H1 (cell line): ENCODE measurements at regions not wholly inside any gene's neighbourhood (a gene's known extent, or its start where the extent isn't known, plus 50 kb on each side); places are given as distances from the start of the nearest gene placed in this dataset.

Experiments used
- CTCF ChIA-PET: fragments of 300-600 bp; sonication (Branson Sonifier 250); formaldehyde crosslinking; loops from one replicate; lab custom pipeline; 2021; ENCODE audit not compliant: partially characterized antibody; lab: Charles Lee
- POLR2A ChIA-PET: fragments of 300-600 bp; sonication (Branson Sonifier 250); formaldehyde crosslinking; loops from one replicate; lab custom pipeline; 2021; ENCODE audit warnings: inconsistent platforms; ENCODE audit not compliant: partially characterized antibody; lab: Charles Lee
- DNase-seq, 2 experiments: peaks; one replicate each; pipeline versions ENCODE4 v3.0.0 to v3.0.0-alpha.2; 2010 to 2022; ENCODE audit warnings: low spot score in 2 of 2, low read depth in 1 of 2, mixed read lengths in 1 of 2
- FAIRE-seq: peaks from 2 replicates; lab custom pipeline; 2011; peaks lifted over from hg19 to GRCh38; lab: Jason Lieb, UNC
- H2AFZ ChIP-seq: 2 replicates; pipeline ENCODE4 v1.8.1; 2012; ENCODE audit warnings: low read length, inconsistent platforms
- H2AK5ac ChIP-seq: 2 replicates; pipeline ENCODE4 v1.6.1; 2013; ENCODE audit warnings: low read depth, low read length
- H2BK120ac ChIP-seq: replicated peaks from 2 replicates; pipeline ENCODE3; 2013; ENCODE audit warnings: low read depth, low read length, inconsistent platforms
- H2BK12ac ChIP-seq: 2 replicates; pipeline ENCODE4 v1.6.1; 2013; ENCODE audit warnings: low read depth, low read length
- H2BK15ac ChIP-seq: 2 replicates; pipeline ENCODE4 v1.6.1; 2013; ENCODE audit warnings: low read length
- H2BK20ac ChIP-seq: 2 replicates; pipeline ENCODE4 v1.6.1; 2013; ENCODE audit warnings: low read length
- H2BK5ac ChIP-seq: 2 replicates; pipeline ENCODE4 v1.6.1; 2013; ENCODE audit warnings: low read depth, low read length
- H3K14ac ChIP-seq: 2 replicates; pipeline ENCODE4 v1.6.1; 2013; ENCODE audit warnings: inconsistent platforms; ENCODE audit not compliant: insufficient read length
- H3K18ac ChIP-seq: 2 replicates; pipeline ENCODE4 v1.6.1; 2013; ENCODE audit warnings: low read length; ENCODE audit errors: extremely low read depth
- H3K23ac ChIP-seq: 2 replicates; pipeline ENCODE4 v1.6.1; 2013; ENCODE audit warnings: inconsistent platforms; ENCODE audit not compliant: insufficient read length
- H3K23me2 ChIP-seq: 2 replicates; pipeline ENCODE4 v1.6.1; 2013; ENCODE audit warnings: low read depth, low read length
- H3K27ac ChIP-seq: 2 replicates; pipeline ENCODE4 v1.6.1; 2011; ENCODE audit warnings: low read depth, low read length, inconsistent platforms
- H3K27me3 ChIP-seq, 4 experiments: replicated peaks in 1 of 4; 1 replicate in 1 of 4; 2 replicates in 3 of 4; pipeline versions ENCODE4 v1.6.1 to v1.8.1; 2011 to 2013; ENCODE audit warnings: low read length in 3 of 4, mild to moderate bottlenecking in 3 of 4, inconsistent platforms in 2 of 4, mixed read lengths in 2 of 4, moderate library complexity in 1 of 4; ENCODE audit not compliant: control insufficient read depth in 3 of 4, insufficient read depth in 3 of 4; ENCODE audit errors: extremely low read depth in 1 of 4
- H3K36me3 ChIP-seq, 4 experiments: 2 replicates each; pipeline versions ENCODE4 v1.6.1 to v1.8.1; 2011 to 2013; ENCODE audit warnings: mild to moderate bottlenecking in 4 of 4, low read length in 3 of 4, moderate library complexity in 2 of 4, control low read depth in 1 of 4, inconsistent platforms in 1 of 4; ENCODE audit not compliant: insufficient read depth in 4 of 4, control insufficient read depth in 2 of 4
- H3K4ac ChIP-seq: replicated peaks from 2 replicates; pipeline ENCODE3; 2013; ENCODE audit warnings: low read length, low read depth, mixed read lengths, inconsistent platforms; ENCODE audit not compliant: insufficient read length
- H3K4me1 ChIP-seq, 4 experiments: replicated peaks in 1 of 4; 1 replicate in 1 of 4; 2 replicates in 3 of 4; pipeline versions ENCODE4 v1.6.1 to v1.8.1; 2011 to 2013; ENCODE audit warnings: low read length in 3 of 4, inconsistent platforms in 2 of 4, mixed read lengths in 1 of 4; ENCODE audit not compliant: insufficient read depth in 4 of 4, control insufficient read depth in 3 of 4
- H3K4me2 ChIP-seq, 2 experiments: 2 replicates each; pipeline versions ENCODE4 v1.6.1 to v1.8.1; 2011 to 2013; ENCODE audit warnings: low read depth in 2 of 2, low read length in 2 of 2, control low read depth in 1 of 2, inconsistent platforms in 1 of 2, mild to moderate bottlenecking in 1 of 2; ENCODE audit not compliant: insufficient read depth in 1 of 2
- H3K4me3 ChIP-seq, 4 experiments: fragments of 200-600, 300-600 bp in 1 of 4; sonication (generic), shearing (Covaris generic), sonication (Bioruptor Twin) in 1 of 4; 2 replicates each; pipeline versions ENCODE4 v1.5.1 to v1.8.1; 2011 to 2016; ENCODE audit warnings: low read length in 4 of 4, low read depth in 3 of 4, control low read depth in 2 of 4, inconsistent platforms in 2 of 4, mild to moderate bottlenecking in 2 of 4, mixed read lengths in 1 of 4, moderate library complexity in 1 of 4; ENCODE audit not compliant: insufficient read depth in 2 of 4; ENCODE audit errors: extremely low read depth in 1 of 4
- H3K56ac ChIP-seq: replicated peaks from 2 replicates; pipeline ENCODE3; 2013; ENCODE audit warnings: low read depth, mild to moderate bottlenecking, mixed read lengths, low read length, inconsistent platforms; ENCODE audit not compliant: insufficient read length
- H3K79me1 ChIP-seq: 2 replicates; pipeline ENCODE4 v1.6.1; 2013; ENCODE audit warnings: low read depth, low read length, control low read depth
- H3K79me2 ChIP-seq, 2 experiments: 2 replicates each; pipeline versions ENCODE4 v1.6.1 to v1.8.1; 2012 to 2013; ENCODE audit warnings: low read length in 2 of 2, mild to moderate bottlenecking in 2 of 2, inconsistent platforms in 1 of 2; ENCODE audit not compliant: insufficient read depth in 2 of 2, control insufficient read depth in 1 of 2
- H3K9ac ChIP-seq, 4 experiments: replicated peaks in 1 of 4; 1 replicate in 1 of 4; 2 replicates in 3 of 4; pipeline versions ENCODE4 v1.6.1 to v1.8.1; 2011 to 2013; ENCODE audit warnings: low read depth in 3 of 4, low read length in 3 of 4, control low read depth in 2 of 4, mild to moderate bottlenecking in 2 of 4, moderate library complexity in 2 of 4, inconsistent platforms in 1 of 4; ENCODE audit errors: extremely low read depth in 1 of 4
- H3K9me3 ChIP-seq, 2 experiments: 2 replicates each; pipeline versions ENCODE4 v1.6.1 to v1.8.1; 2012 to 2013; ENCODE audit warnings: mild to moderate bottlenecking in 2 of 2, moderate library complexity in 2 of 2, control low read depth in 1 of 2, inconsistent platforms in 1 of 2, low read depth in 1 of 2, low read length in 1 of 2, mixed read lengths in 1 of 2; ENCODE audit not compliant: insufficient read depth in 2 of 2
- H4K20me1 ChIP-seq, 2 experiments: replicated peaks in 1 of 2; 2 replicates each; pipeline versions ENCODE3 to v1.8.1; 2011 to 2013; ENCODE audit warnings: inconsistent platforms in 2 of 2, low read length in 2 of 2, mild to moderate bottlenecking in 1 of 2; ENCODE audit not compliant: insufficient read depth in 2 of 2, control insufficient read depth in 1 of 2
- H4K5ac ChIP-seq: 2 replicates; pipeline ENCODE4 v1.6.1; 2013; ENCODE audit warnings: low read length, low read depth, mixed read lengths, inconsistent platforms; ENCODE audit not compliant: insufficient read length
- H4K8ac ChIP-seq: 2 replicates; pipeline ENCODE4 v1.8.0; 2013; ENCODE audit warnings: mild to moderate bottlenecking, moderate library complexity, low read length, inconsistent platforms; ENCODE audit not compliant: insufficient read depth; ENCODE audit errors: extremely low read depth
- H4K91ac ChIP-seq: replicated peaks from 2 replicates; pipeline ENCODE3; 2013; ENCODE audit warnings: low read length, mixed read lengths, inconsistent platforms; ENCODE audit not compliant: insufficient read length
- WGBS, 2 experiments: shearing (Covaris generic) in 1 of 2; methylation state at CpG; one replicate each; pipeline versions ENCODE4 v1.1.6 to v1.1.7; 2013 to 2015; ENCODE audit warnings: low lambda C conversion rate in 2 of 2, mixed read lengths in 2 of 2, inconsistent platforms in 1 of 2, low coverage in 1 of 2, missing lambda C conversion rate in 1 of 2; ENCODE audit not compliant: insufficient replicate concordance in 2 of 2, insufficient coverage in 1 of 2, insufficient read length in 1 of 2; ENCODE audit errors: extremely low coverage in 1 of 2, missing lambda C conversion rate in 1 of 2; 5-methylcytosine and 5-hydroxymethylcytosine counted together
- TF ChIP-seq, protein P1 (sequence below): IDR thresholded peaks from 2 replicates; pipeline ENCODE4 v1.6.1; 2012; ENCODE audit warnings: inconsistent platforms

DNA sequence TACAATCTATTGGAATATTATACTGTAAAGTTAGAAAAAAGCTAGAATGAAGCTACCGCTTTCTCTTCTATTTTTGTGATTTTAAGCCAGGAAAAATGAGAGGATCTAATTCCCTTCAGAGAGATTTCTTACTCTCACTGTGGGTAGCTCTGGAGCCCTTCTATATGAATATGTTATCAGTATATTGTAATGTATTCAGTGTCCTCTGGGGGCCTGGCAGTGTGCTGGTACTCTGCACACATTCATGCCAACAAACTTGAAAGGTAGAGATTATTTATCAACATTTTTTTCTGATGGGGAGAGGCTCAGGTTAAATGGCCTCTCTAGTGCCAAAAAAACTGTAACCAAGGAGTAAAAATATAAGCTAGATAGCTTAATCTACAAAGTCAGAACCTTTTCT is 292.8 kb downstream of the TTC6 start:
- Histone ChIP-seq H4K8ac (no peak overlapping the region), H3K27me3 (no peaks in the 10 kb centered on the region), H3K56ac (no peak overlapping the region), H2BK15ac (no peak overlapping the region), H2BK120ac (no peak overlapping the region), H3K79me1 (no peaks in the 10 kb centered on the region), H3K4me3 (no peak overlapping the region), H2BK12ac (no peak overlapping the region), H2AFZ (no peak overlapping the region), H4K91ac (no peak overlapping the region), H3K14ac (no peak overlapping the region), H3K23me2 (no peaks in the 10 kb centered on the region), H3K23ac (no peak overlapping the region), H4K20me1 (no peaks in the 10 kb centered on the region), H2AK5ac (no peak overlapping the region), H3K9ac (no peak overlapping the region), H3K79me2 (no peaks in the 10 kb centered on the region), H3K9me3 (peaks cover 0 to 9% of the 10 kb centered on the region in 2 experiments; a peak in 1 of 4 replicates), H2BK20ac (no peak overlapping the region), H3K18ac (no peak overlapping the region), H3K4ac (no peak overlapping the region), H2BK5ac (no peak overlapping the region), H3K4me2 (no peak overlapping the region), H3K36me3 (no peaks in the 10 kb centered on the region), H4K5ac (no peak overlapping the region), H3K27ac (no peak overlapping the region), H3K4me1 (peaks cover 0 to 5% (median 0%) of the 10 kb centered on the region in 4 experiments; a peak in 1 of 7 replicates)
- TF ChIP-seq, protein P1, sequence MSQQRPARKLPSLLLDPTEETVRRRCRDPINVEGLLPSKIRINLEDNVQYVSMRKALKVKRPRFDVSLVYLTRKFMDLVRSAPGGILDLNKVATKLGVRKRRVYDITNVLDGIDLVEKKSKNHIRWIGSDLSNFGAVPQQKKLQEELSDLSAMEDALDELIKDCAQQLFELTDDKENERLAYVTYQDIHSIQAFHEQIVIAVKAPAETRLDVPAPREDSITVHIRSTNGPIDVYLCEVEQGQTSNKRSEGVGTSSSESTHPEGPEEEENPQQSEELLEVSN = no peak
- FAIRE-seq (no peak), DNase-seq (no peak)
- CTCF ChIA-PET = interaction anchor here (0.6 to 4.2 kb wide), 5 partner anchors 13 to 287 kb away, joined by 3 to 18 read pairs (median 9); no protein-coding TSS in a partner anchor
- POLR2A ChIA-PET = interaction anchor here (1.0 to 1.7 kb wide), 3 partner anchors 15 to 312 kb away, joined by 3 to 8 read pairs (median 3); no protein-coding TSS in a partner anchor
- 93% methylated on average over 1 of the region's 1 CpG; no CpG with 5 or more reads in 1 of the 2 experiments for WGBS, 2 experiments
